H1 (cell line): ENCODE measurements at regions not wholly inside any gene's neighbourhood (a gene's known extent, or its start where the extent isn't known, plus 50 kb on each side); places are given as distances from the start of the nearest gene placed in this dataset.

Experiments
- CHD2 ChIP-seq: IDR thresholded peaks from 2 replicates; pipeline ENCODE4 v1.6.1; 2012; ENCODE audit warnings: low read length, improper control_type of control experiment
- EZH2 ChIP-seq: fragments of 200-600 bp; sonication (generic); IDR thresholded peaks from 2 replicates; pipeline ENCODE4 v1.7.1; 2012; ENCODE audit warnings: low read depth, mild to moderate bottlenecking, moderate library complexity, low read length, inconsistent platforms; ENCODE audit not compliant: severe bottlenecking
- RXRA ChIP-seq: IDR thresholded peaks from 2 replicates; pipeline ENCODE4 v1.6.1; 2011; ENCODE audit warnings: low read depth, mild to moderate bottlenecking, low read length, moderate library complexity; ENCODE audit not compliant: insufficient read depth
- SAP30 ChIP-seq: fragments of 300-600 bp; sonication (generic); IDR thresholded peaks from 2 replicates; pipeline ENCODE4 v1.7.1; 2012; ENCODE audit warnings: low read length, moderate library complexity, mild to moderate bottlenecking, inconsistent platforms; ENCODE audit not compliant: insufficient read depth, insufficient replicate concordance
- SIN3A ChIP-seq, 2 experiments: IDR thresholded peaks in 1 of 2; conservative IDR thresholded peaks in 1 of 2; 2 replicates each; pipeline ENCODE4 v1.6.1; 2011 to 2012; ENCODE audit warnings: low read length in 2 of 2, improper control_type of control experiment in 1 of 2, low read depth in 1 of 2, mild to moderate bottlenecking in 1 of 2
- SP4 ChIP-seq: IDR thresholded peaks from 2 replicates; pipeline ENCODE4 v1.6.1; 2012; ENCODE audit warnings: low read length, inconsistent platforms
- SUZ12 ChIP-seq: fragments of 200-600 bp; sonication (generic); IDR thresholded peaks from 2 replicates; pipeline ENCODE4 v1.6.1; 2012; ENCODE audit warnings: mild to moderate bottlenecking, inconsistent platforms, low read length, moderate library complexity, mixed read lengths

DNA sequence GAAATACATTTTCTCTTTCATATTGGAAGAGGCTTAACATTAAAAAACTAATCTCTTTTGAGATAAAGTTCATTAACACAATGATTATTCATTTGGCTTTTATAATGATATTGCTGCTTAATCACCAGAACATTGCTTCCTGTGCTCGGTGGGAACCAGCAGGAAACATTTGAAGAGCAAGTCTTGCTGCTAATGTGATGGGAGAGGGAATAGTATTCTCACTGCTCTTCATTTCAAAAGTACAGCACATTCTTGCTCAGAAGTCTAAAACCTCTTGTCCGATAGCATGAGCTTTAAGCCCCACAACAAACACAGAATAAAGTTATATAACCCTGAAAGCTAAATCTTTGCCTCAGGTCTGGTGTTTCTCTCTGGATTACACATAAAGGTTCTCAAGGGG lies 190.8 kb upstream of the CNTN4 start (continued):
- TF ChIP-seq EZH2 (no peak), SUZ12 (no peak), SIN3A (conservative IDR thresholded peaks at IDR 0.05 in 1 of 2, IDR thresholded peaks at IDR 0.05 in 1 of 2; ENCODE audit: low read depth in 1 of 2, low read length in 2 of 2) (no peak), SP4 (no peak), CHD2 (no peak), RXRA (no peak), SAP30 (no peak)
